ENCODE measurements at regions not wholly inside any gene's neighbourhood (a gene's known extent, or its start where the extent isn't known, plus 50 kb on each side); places are given as distances from the start of the nearest gene placed in this dataset.

- Histone ChIP-seq H3K36me3 (no peaks in the 10 kb centered on the region), H3K27me3 (replicated peaks in 1 of 7) (no peaks in the 10 kb centered on the region), H3K4me3 (no peak overlapping the region), H3K4me1 (peaks cover 5 to 49% (median 38%) of the 10 kb centered on the region in 6 donors), H3K27ac (no peak overlapping the region), H3K9me3 (peaks cover 0 to 7% (median 4%) of the 10 kb centered on the region in 8 donors)
- intact Hi-C loops (cut with DNase I; ENCODE audit: low total_unique reads) = no loop called here
- 86 to 96% (median 90%) methylated on average over 7 of the region's 7 CpGs for WGBS, 5 donors
- TF ChIP-seq POLR2A (IDR thresholded peaks at IDR 0.05) = no peak
- no peak for TF ChIP-seq CTCF (IDR thresholded peaks at IDR 0.05 in 8 of 11, conservative IDR thresholded peaks at IDR 0.05 in 3 of 11)
- no peak for TF ChIP-seq POLR2AphosphoS5 (IDR thresholded peaks at IDR 0.05)
- DNase-seq = no peak
These were observed 406.9 kb upstream of the TBL1XR1 start for GRCh38 chr3:177604181-177604580.

- Histone ChIP-seq H3K27ac (no peak overlapping the region), H3K27me3 (replicated peaks in 1 of 7) (no peaks in the 10 kb centered on the region), H3K9me3 (peaks cover 0 to 7% (median 4%) of the 10 kb centered on the region in 8 donors), H3K4me3 (no peak overlapping the region), H3K36me3 (no peaks in the 10 kb centered on the region), H3K4me1 (peaks cover 0 to 25% (median 18%) of the 10 kb centered on the region in 6 donors)
- intact Hi-C loops (cut with DNase I; ENCODE audit: low total_unique reads) = no loop called here
- TF ChIP-seq CTCF (IDR thresholded peaks at IDR 0.05 in 8 of 11, conservative IDR thresholded peaks at IDR 0.05 in 3 of 11) (no peak), POLR2A (IDR thresholded peaks at IDR 0.05) (no peak), POLR2AphosphoS5 (IDR thresholded peaks at IDR 0.05) (no peak)
- 81 to 93% (median 84%) methylated on average over 4 of the region's 4 CpGs for WGBS, 5 donors
- no peak for DNase-seq
These were observed 409.6 kb upstream of the TBL1XR1 start for GRCh38 chr3:177606891-177607290.

- intact Hi-C loops (cut with DNase I; ENCODE audit: low total_unique reads) = no loop called here
- Histone ChIP-seq H3K27ac (no peak overlapping the region), H3K27me3 (replicated peaks in 1 of 7) (no peaks in the 10 kb centered on the region), H3K4me3 (no peak overlapping the region), H3K9me3 (peaks cover 0 to 7% (median 4%) of the 10 kb centered on the region in 8 donors), H3K36me3 (no peaks in the 10 kb centered on the region), H3K4me1 (peaks cover 0 to 18% (median 14%) of the 10 kb centered on the region in 6 donors)
- TF ChIP-seq CTCF (IDR thresholded peaks at IDR 0.05 in 8 of 11, conservative IDR thresholded peaks at IDR 0.05 in 3 of 11) (no peak), POLR2A (IDR thresholded peaks at IDR 0.05) (no peak), POLR2AphosphoS5 (IDR thresholded peaks at IDR 0.05) (no peak)
- 73 to 85% (median 75%) methylated on average over 5 of the region's 5 CpGs for WGBS, 5 donors
- no peak for DNase-seq
These were observed 410.3 kb upstream of the TBL1XR1 start for GRCh38 chr3:177607589-177607988.

- Histone ChIP-seq H3K27ac (no peak overlapping the region), H3K4me1 (peaks cover 0 to 10% (median 5%) of the 10 kb centered on the region in 6 donors), H3K36me3 (no peaks in the 10 kb centered on the region), H3K4me3 (no peak overlapping the region), H3K9me3 (peaks cover 0 to 7% (median 4%) of the 10 kb centered on the region in 8 donors), H3K27me3 (replicated peaks in 1 of 7) (no peaks in the 10 kb centered on the region)
- DNase-seq = no peak
- intact Hi-C loops (cut with DNase I; ENCODE audit: low total_unique reads) = no loop called here
- no peak for TF ChIP-seq POLR2AphosphoS5 (IDR thresholded peaks at IDR 0.05)
- no peak for TF ChIP-seq CTCF (IDR thresholded peaks at IDR 0.05 in 8 of 11, conservative IDR thresholded peaks at IDR 0.05 in 3 of 11)
- TF ChIP-seq POLR2A (IDR thresholded peaks at IDR 0.05) = no peak
- WGBS, 5 donors = 75 to 88% (median 87%) methylated on average over 1 of the region's 1 CpG
These were observed 411.2 kb upstream of the TBL1XR1 start for GRCh38 chr3:177608443-177608842.

All from spleen (tissue), 11 donors.